ENCODE measurements at regions not wholly inside any gene's neighbourhood (a gene's known extent, or its start where the extent isn't known, plus 50 kb on each side); places are given as distances from the start of the nearest gene placed in this dataset.

GRCh38 chr1:69167876-69168275 lies 399.8 kb upstream of the LRRC7 start:
- no peak for DNase-seq

- no peak for DNase-seq
These were observed 396.5 kb upstream of the LRRC7 start for GRCh38 chr1:69171248-69171647.

GRCh38 chr1:69172003-69173000 lies 395.4 kb upstream of the LRRC7 start:
- peak; percentile 44 for DNase-seq

DNA sequence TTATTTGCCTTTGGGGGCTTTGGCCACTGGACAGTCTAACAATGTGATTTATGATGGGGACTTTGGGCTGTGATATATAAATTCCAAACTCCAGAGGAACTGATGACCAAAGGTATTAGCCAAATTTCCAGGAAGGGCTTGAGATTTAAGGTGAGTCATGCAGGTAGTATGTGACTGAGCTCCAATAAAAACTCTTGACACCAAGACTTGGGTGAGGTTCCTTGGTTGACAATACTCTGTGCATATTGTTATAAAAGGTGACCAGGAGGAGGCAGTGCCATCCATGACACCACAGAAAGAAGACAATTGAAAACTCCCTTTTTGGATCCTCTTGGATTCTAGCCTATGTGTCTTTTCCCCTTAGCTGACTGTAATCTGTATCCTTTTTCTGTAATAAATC lies 392.7 kb upstream of the LRRC7 start:
- no peak for DNase-seq

DNA sequence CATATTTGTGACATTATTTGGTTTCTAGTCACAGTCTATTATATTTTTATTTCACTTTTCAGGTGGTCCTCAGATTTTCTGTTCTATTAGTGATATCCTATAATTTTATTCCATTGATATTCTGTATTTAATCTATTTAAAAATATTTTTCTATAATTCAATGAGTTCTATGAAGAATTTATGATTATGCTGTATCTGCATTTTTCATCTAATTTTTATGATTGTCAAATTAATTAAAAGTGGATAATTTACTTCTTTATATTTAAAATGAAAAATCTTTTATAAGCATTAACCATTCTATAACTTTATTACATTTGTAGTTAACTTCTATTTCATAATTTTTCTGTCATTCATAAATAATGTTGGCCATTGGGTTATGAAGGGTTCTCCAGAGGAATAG lies 387.4 kb upstream of the LRRC7 start:
- no peak for DNase-seq

- DNase-seq = no peak
These were observed 382.3 kb upstream of the LRRC7 start for GRCh38 chr1:69185378-69185777.

GRCh38 chr1:69191335-69191734 lies 376.4 kb upstream of the LRRC7 start:
- DNase-seq = no peak

DNA sequence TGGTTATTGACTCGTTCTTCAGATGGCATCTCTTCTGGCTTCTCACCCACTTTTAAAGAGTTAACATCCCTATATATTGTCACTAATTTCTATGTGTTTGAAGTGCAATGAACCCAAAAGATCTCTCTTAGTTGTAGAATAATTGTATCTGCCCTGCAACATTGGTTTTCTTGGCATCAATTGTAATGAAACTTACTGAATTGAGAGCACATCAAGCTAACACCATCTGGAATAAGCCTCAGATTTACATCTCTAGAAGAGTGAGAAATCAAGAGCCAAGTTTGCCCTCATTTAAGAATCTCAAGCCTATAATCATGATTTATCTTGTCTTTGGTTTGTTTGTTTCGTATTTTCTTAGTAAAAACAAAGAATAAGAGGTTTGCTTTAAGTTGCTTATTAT lies 372.6 kb upstream of the LRRC7 start:
- no peak for DNase-seq

DNA sequence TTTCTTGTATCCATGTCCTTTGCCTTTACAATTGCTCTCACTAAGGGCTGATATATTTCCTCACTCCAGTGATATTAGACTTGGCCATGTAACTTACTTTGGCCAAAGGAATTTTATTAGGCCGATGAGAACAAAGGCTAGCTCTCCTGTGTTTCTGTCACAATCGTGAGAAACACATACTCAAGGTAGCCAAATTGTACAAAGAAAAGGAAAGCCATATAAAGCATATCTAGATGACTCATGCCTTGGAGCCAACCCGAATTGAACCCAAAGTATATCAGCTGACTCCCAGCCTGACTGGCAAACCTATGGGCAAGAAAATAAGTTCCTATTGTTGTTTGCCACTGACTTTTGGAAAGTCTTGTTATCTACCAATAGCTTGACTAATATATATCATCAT lies 371.7 kb upstream of the LRRC7 start:
- no peak for DNase-seq

GRCh38 chr1:69197816-69198215 lies 369.9 kb upstream of the LRRC7 start:
- DNase-seq = no peak

- no peak for DNase-seq
These were observed 366.0 kb upstream of the LRRC7 start for GRCh38 chr1:69201716-69202115.

- DNase-seq = no peak
These were observed 364.6 kb upstream of the LRRC7 start for GRCh38 chr1:69203166-69203565.

- DNase-seq = no peak
These were observed 354.1 kb upstream of the LRRC7 start for GRCh38 chr1:69213644-69214043.

DNA sequence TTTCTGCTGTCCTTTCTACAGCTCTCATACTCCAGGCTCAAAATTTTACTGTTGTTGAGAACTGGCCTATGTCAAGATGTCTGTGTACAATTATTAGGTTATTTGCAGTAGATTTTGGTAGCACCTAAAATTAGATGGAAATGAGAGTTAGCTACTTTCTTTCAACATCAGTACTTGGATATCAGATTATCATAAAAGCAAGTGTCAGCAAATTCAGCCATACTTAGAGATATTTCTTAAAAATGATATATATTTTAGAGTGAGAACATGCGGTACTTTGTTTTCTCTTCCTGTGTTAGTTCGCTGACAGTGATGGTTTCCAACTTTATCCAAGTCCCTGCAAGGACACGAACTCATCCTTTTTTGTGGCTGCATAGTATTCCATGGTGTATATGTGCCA lies 351.8 kb upstream of the LRRC7 start:
- no peak for DNase-seq

- no peak for DNase-seq
These were observed 347.1 kb upstream of the LRRC7 start for GRCh38 chr1:69220672-69221071.

DNA sequence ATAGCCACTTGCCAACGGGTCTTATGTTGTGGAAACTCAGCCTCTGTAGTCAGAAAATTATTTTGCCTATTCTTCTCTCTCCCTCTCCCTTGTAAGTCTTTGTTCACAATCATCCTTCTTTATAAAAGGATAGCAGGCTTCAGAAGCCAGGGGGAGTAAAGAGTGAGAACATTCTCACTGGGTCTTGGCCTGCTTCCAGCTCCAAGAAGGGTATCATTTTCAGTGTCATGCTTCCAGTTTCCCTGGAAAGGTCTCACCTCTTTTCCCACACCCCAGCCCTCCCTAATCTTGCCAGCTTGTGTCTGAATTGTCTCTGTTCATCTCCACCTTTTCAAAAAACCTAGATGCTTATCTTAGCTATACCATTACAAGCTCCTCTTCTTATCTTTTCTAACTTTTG lies 346.2 kb upstream of the LRRC7 start:
- DNase-seq = peak; percentile 1

DNA sequence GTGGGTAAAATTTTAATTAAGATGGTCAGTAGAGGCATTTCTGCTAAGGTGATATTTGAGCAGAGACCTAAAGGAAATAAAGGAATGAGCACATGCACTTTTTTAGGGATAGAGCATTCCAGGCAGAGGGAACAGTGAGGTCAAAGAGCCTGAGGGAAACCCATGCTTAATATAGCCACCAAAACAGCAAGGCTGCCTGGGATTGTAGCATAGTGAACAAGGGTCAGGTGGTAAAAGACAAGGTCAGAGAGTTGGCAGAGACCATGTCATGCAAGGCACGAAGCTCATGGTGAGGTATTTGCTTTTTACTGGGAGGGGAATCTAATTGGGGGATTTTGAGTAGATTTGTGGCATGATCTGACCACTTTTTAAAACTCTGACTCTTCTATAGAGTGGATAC lies 344.6 kb upstream of the LRRC7 start:
- no peak for DNase-seq

DNA sequence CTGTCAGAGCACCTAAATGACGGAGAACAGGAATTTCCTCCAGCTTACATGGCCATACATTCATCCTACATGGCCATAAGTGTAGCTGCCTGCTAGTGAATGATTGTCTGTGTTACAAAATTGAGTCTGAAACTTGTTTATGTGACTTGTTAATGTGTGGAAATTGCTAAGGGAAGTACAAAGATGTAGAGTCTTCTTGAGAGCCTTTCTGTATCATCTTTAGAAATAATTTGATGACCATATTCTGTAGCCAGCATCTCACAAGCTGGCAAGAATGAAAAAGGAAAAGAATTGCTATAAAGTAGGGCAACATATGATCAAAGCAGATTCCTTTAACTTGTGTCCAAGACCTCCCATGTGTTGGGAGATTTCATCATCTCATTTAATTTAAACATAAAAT lies 339.2 kb upstream of the LRRC7 start:
- no peak for DNase-seq

DNA sequence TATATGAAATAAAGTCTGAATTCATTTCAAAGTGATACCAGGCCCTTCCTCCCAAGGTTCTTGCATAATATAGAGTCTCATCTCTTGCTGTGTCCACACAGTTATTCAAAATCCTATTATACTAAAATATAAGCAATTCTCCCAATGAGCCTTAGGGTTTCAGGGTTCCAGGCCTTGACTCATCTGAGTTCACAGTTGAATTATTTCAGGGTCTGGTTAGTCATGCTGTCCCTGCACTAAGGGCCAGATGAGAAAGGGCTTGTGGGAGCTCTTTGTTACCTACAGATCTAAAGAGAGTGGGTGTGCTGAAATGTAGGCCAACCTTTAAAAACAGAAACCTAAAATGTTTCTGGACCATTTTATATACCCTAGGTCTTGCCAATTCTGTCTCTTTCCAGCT lies 337.5 kb upstream of the LRRC7 start:
- DNase-seq = no peak

DNA sequence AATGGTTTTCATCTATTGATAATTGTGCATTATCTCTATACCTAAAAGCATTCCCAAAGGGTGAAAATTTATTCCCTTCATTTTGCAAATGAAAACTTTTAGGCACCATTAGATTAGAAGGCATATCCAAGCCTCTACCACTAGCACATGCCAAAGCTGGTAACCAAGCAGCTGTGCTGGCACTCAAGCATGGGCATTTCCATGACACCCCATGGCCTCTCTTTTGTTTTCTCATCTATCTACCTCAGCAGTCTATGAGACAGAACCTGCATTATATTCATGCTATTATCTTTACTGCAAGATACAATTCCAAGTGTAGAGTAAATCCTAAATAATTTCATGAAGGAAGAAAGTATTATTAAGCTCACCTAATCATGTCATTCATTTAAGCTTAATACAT lies 334.3 kb upstream of the LRRC7 start:
- DNase-seq = no peak

GRCh38 chr1:69244211-69244610 lies 323.5 kb upstream of the LRRC7 start:
- DNase-seq = no peak

DNA sequence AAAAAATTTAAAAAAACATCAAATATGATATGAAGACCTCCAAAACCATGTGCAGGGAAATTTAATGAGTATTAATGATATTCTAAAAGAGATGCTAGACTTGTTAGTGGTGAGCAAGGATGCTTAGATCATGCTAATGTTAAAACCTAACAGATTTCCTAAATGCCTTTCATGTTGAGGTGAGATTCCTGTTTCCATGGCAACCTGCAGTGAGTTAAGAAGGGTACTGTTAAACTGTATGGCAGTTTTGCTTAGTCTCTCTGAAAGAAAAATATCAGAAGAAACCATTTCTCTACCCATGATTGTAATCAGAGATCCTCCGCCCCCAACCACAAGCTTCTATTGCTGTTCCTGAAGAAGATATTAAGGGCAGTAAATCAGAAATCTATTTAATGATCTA lies 321.6 kb upstream of the LRRC7 start:
- no peak for DNase-seq

DNA sequence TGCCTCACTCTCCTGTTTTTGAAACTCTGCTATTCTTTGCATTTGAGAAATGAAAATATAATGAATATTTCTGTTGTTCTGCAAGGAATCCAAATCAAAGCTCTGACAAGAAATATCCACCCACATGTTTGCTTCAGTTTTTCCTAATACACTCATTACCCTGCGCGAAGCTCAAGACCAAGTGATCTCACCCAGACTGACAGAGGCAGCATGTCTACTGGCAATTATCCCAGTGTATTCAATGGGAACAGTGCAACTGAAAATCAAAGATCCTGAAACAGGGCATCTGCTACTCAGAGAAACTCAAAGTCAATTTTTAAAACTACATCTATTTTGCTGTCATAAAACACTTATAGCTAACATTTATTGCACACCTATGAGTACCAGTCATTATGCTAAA lies 321.0 kb upstream of the LRRC7 start:
- no peak for DNase-seq

GRCh38 chr1:69252696-69253095 lies 315.0 kb upstream of the LRRC7 start:
- DNase-seq = no peak

DNA sequence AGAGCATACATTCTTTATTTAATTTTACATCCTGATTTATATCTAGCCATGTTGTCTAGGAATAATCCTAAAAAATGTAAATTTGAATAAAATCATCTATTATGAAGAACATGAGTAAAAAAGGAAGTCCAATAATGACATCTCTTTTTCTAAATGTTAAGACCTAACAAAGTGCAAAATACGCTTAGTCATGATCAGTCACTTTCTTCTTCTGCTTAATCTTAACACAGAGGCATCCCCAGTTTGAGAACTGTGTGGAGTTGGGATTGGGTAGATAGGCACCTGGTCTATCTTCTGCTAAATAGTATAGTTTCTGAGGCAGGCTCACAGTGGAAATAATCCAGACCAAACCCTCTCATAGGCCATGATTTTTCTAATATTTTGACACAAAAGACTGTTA lies 311.7 kb upstream of the LRRC7 start:
- no peak for DNase-seq
